ENCODE measurements at regions not wholly inside any gene's neighbourhood (a gene's known extent, or its start where the extent isn't known, plus 50 kb on each side); places are given as distances from the start of the nearest gene placed in this dataset.

DNA sequence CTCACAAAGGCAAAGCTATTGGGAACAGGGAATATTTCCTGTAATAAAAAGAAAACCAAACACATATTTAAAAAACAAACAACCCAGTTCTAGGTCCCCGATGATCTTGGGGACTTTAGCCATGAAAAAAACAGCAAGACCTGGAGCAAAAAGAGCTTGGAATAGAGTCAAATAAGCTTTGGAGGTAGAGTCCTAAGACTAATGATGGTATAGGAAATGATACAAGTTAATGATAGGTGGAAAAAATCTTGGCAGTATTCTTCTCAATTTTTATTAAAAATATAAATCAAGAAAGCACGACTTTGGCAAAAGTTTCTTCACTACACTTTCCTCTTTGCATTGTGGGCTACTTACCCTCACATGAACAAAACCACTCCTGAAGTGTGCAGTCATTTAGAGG lies 481.5 kb downstream of the EBF1 start:
- ATAC-seq (ENCODE audit: insufficient read depth, low FRiP score) = no peak

DNA sequence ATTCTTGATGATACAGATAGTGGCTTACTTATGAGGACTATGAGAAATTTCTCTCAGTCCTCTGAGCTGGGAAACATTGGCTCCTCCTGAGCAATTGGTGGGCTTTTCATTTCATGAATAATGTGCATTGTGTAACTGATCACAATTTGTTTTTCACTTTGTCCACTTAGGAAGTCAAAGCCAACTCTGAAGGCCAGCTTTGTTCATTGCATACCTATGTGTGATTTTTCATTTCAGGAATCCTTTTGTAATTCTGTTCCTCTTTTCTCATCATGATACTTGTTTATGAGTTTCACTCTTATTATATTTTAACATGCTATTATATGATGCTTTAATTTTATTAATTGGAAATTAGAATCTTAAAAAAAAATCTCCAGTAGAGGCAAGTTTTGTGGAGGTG lies 483.0 kb downstream of the EBF1 start:
- no peaks in the 10 kb centered on the region for H3K36me3 ChIP-seq (ENCODE audit: control insufficient read depth in 4 of 4, insufficient read depth in 4 of 4, low read length in 4 of 4)
- peaks cover 0 to 16% (median 6%) of the 10 kb centered on the region in 5 donors for H3K4me1 ChIP-seq (ENCODE audit: control insufficient read depth in 5 of 5, insufficient read depth in 5 of 5, low read length in 5 of 5)
- ATAC-seq (ENCODE audit: insufficient read depth, low FRiP score) (no peak), DNase-seq (no peak)
- no peaks in the 10 kb centered on the region for H3K9me3 ChIP-seq (ENCODE audit: control insufficient read depth in 4 of 4, insufficient read depth in 3 of 4, low read length in 3 of 4)
- no peaks in the 10 kb centered on the region for H3K27me3 ChIP-seq (ENCODE audit: control insufficient read depth in 3 of 3, insufficient read depth in 3 of 3, low read length in 2 of 3)
- no peak for TF ChIP-seq CTCF (IDR thresholded peaks at IDR 0.05; ENCODE audit: control extremely low read depth, extremely low read depth)
- no peak overlapping the region for H3K27ac ChIP-seq (ENCODE audit: low read depth in 1 of 2, low read length in 1 of 2)
- H3K9ac ChIP-seq (ENCODE audit: insufficient read depth in 1 of 2, low read length in 2 of 2) = no peak overlapping the region
- H3K4me3 ChIP-seq = no peak overlapping the region

More for the DNA sequence above, 481.5 kb downstream of the EBF1 start:
- no peaks in the 10 kb centered on the region for H3K9me3 ChIP-seq (ENCODE audit: control insufficient read depth in 4 of 4, insufficient read depth in 3 of 4, low read length in 3 of 4)
- H3K4me3 ChIP-seq = no peak overlapping the region
- DNase-seq = no peak
- H3K27me3 ChIP-seq (ENCODE audit: control insufficient read depth in 3 of 3, insufficient read depth in 3 of 3, low read length in 2 of 3) = no peaks in the 10 kb centered on the region
- no peaks in the 10 kb centered on the region for H3K36me3 ChIP-seq (ENCODE audit: control insufficient read depth in 4 of 4, insufficient read depth in 4 of 4, low read length in 4 of 4)
- TF ChIP-seq CTCF (IDR thresholded peaks at IDR 0.05; ENCODE audit: control extremely low read depth, extremely low read depth) = no peak
- H3K4me1 ChIP-seq (ENCODE audit: control insufficient read depth in 5 of 5, insufficient read depth in 5 of 5, low read length in 5 of 5) = peaks cover 0 to 16% (median 6%) of the 10 kb centered on the region in 5 donors
- WGBS, 2 donors = 64 to 90% methylated on average over 2 of the region's 2 CpGs
- peak overlapping the region in 1 of 2 donors; percentile 45 for H3K27ac ChIP-seq (ENCODE audit: low read depth in 1 of 2, low read length in 1 of 2)
- no peak overlapping the region for H3K9ac ChIP-seq (ENCODE audit: insufficient read depth in 1 of 2, low read length in 2 of 2)

DNA sequence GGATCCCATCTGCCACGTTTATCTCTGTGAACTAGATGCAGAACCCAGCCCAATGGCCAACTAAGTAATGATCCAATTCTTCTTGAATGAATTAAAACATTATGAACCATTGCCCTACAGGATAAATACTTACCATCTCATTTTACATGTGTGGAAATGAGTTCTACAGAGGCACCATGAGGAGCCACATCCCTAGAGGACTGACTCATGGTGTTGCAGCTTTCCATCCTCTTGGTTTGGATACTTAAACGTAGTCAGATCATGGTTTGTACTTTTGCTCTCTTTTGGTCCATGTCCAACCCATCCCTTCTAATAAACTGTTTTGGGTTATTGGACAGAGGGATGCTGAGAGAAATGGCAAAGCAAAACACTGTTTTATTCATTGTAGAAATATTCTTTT lies 484.8 kb downstream of the EBF1 start:
- no peak overlapping the region for H3K9ac ChIP-seq (ENCODE audit: insufficient read depth in 1 of 2, low read length in 2 of 2)
- TF ChIP-seq CTCF (IDR thresholded peaks at IDR 0.05; ENCODE audit: control extremely low read depth, extremely low read depth) = no peak
- H3K36me3 ChIP-seq (ENCODE audit: control insufficient read depth in 4 of 4, insufficient read depth in 4 of 4, low read length in 4 of 4) = no peaks in the 10 kb centered on the region
- H3K4me1 ChIP-seq (ENCODE audit: control insufficient read depth in 5 of 5, insufficient read depth in 5 of 5, low read length in 5 of 5) = peaks cover 0 to 11% (median 6%) of the 10 kb centered on the region in 5 donors
- no peak for ATAC-seq (ENCODE audit: insufficient read depth, low FRiP score)
- H3K4me3 ChIP-seq = no peak overlapping the region
- H3K27ac ChIP-seq (ENCODE audit: low read depth in 1 of 2, low read length in 1 of 2) = no peak overlapping the region
- no peak for DNase-seq
- H3K27me3 ChIP-seq (ENCODE audit: control insufficient read depth in 3 of 3, insufficient read depth in 3 of 3, low read length in 2 of 3) = no peaks in the 10 kb centered on the region
- WGBS, 2 donors = 79 to 88% methylated on average over 2 of the region's 2 CpGs
- H3K9me3 ChIP-seq (ENCODE audit: control insufficient read depth in 4 of 4, insufficient read depth in 3 of 4, low read length in 3 of 4) = no peaks in the 10 kb centered on the region

- no peak for TF ChIP-seq CTCF (IDR thresholded peaks at IDR 0.05; ENCODE audit: control extremely low read depth, extremely low read depth)
- Histone ChIP-seq H3K4me1 (ENCODE audit: control insufficient read depth in 5 of 5, insufficient read depth in 5 of 5, low read length in 5 of 5) (no peaks in the 10 kb centered on the region), H3K27me3 (ENCODE audit: control insufficient read depth in 3 of 3, insufficient read depth in 3 of 3, low read length in 2 of 3) (no peaks in the 10 kb centered on the region), H3K9ac (ENCODE audit: insufficient read depth in 1 of 2, low read length in 2 of 2) (no peak overlapping the region), H3K9me3 (ENCODE audit: control insufficient read depth in 4 of 4, insufficient read depth in 3 of 4, low read length in 3 of 4) (no peaks in the 10 kb centered on the region), H3K27ac (ENCODE audit: low read depth in 1 of 2, low read length in 1 of 2) (no peak overlapping the region), H3K4me3 (no peak overlapping the region), H3K36me3 (ENCODE audit: control insufficient read depth in 4 of 4, insufficient read depth in 4 of 4, low read length in 4 of 4) (no peaks in the 10 kb centered on the region)
- ATAC-seq (ENCODE audit: insufficient read depth, low FRiP score) (no peak), DNase-seq (no peak)
- 90 to 91% methylated on average over 4 of the region's 4 CpGs for WGBS, 2 donors
Measured at GRCh38 chr5:158611581-158611980, 488.1 kb downstream of the EBF1 start.

Measured in lung (tissue), 11 donors.